H9 (cell line): ENCODE measurements at regions not wholly inside any gene's neighbourhood (a gene's known extent, or its start where the extent isn't known, plus 50 kb on each side); places are given as distances from the start of the nearest gene placed in this dataset.

Source experiments
- DNase-seq: peaks from one replicate; pipeline ENCODE4 v3.0.0-alpha.2; 2017
- H2AFZ ChIP-seq: one replicate; pipeline ENCODE4 v1.6.1; 2013; ENCODE audit warnings: mild to moderate bottlenecking, low read length, control low read depth, moderate library complexity
- H2AK5ac ChIP-seq: 2 replicates; pipeline ENCODE4 v1.6.1; 2013; ENCODE audit warnings: low read length, control low read depth, mixed read lengths; ENCODE audit not compliant: insufficient read length
- H2BK120ac ChIP-seq: one replicate; pipeline ENCODE4 v1.6.1; 2013; ENCODE audit warnings: low read depth, mild to moderate bottlenecking, low read length, control low read depth, inconsistent platforms; ENCODE audit not compliant: poor library complexity, severe bottlenecking
- H2BK12ac ChIP-seq: 2 replicates; pipeline ENCODE4 v1.6.1; 2013; ENCODE audit warnings: low read length, control low read depth, mixed read lengths, low read depth; ENCODE audit not compliant: insufficient read length
- H2BK15ac ChIP-seq: 2 replicates; pipeline ENCODE4 v1.6.1; 2013; ENCODE audit warnings: low read depth, low read length, control low read depth
- H2BK20ac ChIP-seq: one replicate; pipeline ENCODE4 v1.6.1; 2013; ENCODE audit warnings: low read depth, mild to moderate bottlenecking, low read length, control low read depth, inconsistent platforms; ENCODE audit not compliant: poor library complexity, severe bottlenecking
- H2BK5ac ChIP-seq: 2 replicates; pipeline ENCODE4 v1.6.1; 2013; ENCODE audit warnings: low read length, control low read depth, mixed read lengths; ENCODE audit not compliant: insufficient read length
- H3K14ac ChIP-seq: 2 replicates; pipeline ENCODE4 v1.6.1; 2013; ENCODE audit warnings: low read length, control low read depth; ENCODE audit not compliant: insufficient read depth
- H3K18ac ChIP-seq: 2 replicates; pipeline ENCODE4 v1.6.1; 2013; ENCODE audit warnings: low read depth, mild to moderate bottlenecking, mixed read lengths, low read length, control low read depth; ENCODE audit not compliant: insufficient read length
- H3K23ac ChIP-seq: 2 replicates; pipeline ENCODE4 v1.6.1; 2013; ENCODE audit warnings: low read length, control low read depth, mixed read lengths, low read depth; ENCODE audit not compliant: insufficient read length
- H3K23me2 ChIP-seq: 2 replicates; pipeline ENCODE4 v1.6.1; 2013; ENCODE audit warnings: low read depth, mild to moderate bottlenecking, mixed read lengths, low read length, control low read depth; ENCODE audit not compliant: insufficient read length, poor library complexity, severe bottlenecking
- H3K27ac ChIP-seq: 2 replicates; pipeline ENCODE4 v1.5.1; 2013; ENCODE audit warnings: low read length, control low read depth, mixed read lengths, low read depth; ENCODE audit not compliant: insufficient read length
- H3K27me3 ChIP-seq: 2 replicates; pipeline ENCODE4 v1.6.1; 2013; ENCODE audit warnings: low read length, control low read depth, inconsistent platforms; ENCODE audit not compliant: insufficient read depth
- H3K4ac ChIP-seq: 2 replicates; pipeline ENCODE4 v1.6.1; 2013; ENCODE audit warnings: low read depth, mild to moderate bottlenecking, control low read depth, inconsistent platforms, low read length, moderate library complexity
- H3K4me1 ChIP-seq: 2 replicates; pipeline ENCODE4 v1.6.1; 2013; ENCODE audit warnings: low read length, control low read depth, inconsistent platforms; ENCODE audit not compliant: insufficient read depth
- H3K4me2 ChIP-seq: 2 replicates; pipeline ENCODE4 v1.6.1; 2013; ENCODE audit warnings: low read length, control low read depth, mixed read lengths; ENCODE audit not compliant: insufficient read length, insufficient read depth
- H3K56ac ChIP-seq: 2 replicates; pipeline ENCODE4 v1.6.1; 2013; ENCODE audit warnings: low read depth, mild to moderate bottlenecking, mixed read lengths, low read length, control low read depth; ENCODE audit not compliant: insufficient read length
- H3K79me1 ChIP-seq: 2 replicates; pipeline ENCODE4 v1.6.1; 2013; ENCODE audit warnings: low read depth, mild to moderate bottlenecking, moderate library complexity, low read length, control low read depth, inconsistent platforms; ENCODE audit not compliant: insufficient read depth, poor library complexity, severe bottlenecking
- H3K79me2 ChIP-seq: 2 replicates; pipeline ENCODE4 v1.6.1; 2013; ENCODE audit warnings: low read length, control low read depth, inconsistent platforms; ENCODE audit not compliant: insufficient read depth
- H3K9ac ChIP-seq: 2 replicates; pipeline ENCODE4 v1.6.1; 2013; ENCODE audit warnings: low read length, control low read depth, mixed read lengths; ENCODE audit not compliant: insufficient read length; ENCODE audit errors: extremely low read depth
- H3K9me3 ChIP-seq: one replicate; pipeline ENCODE4 v1.6.1; 2013; ENCODE audit warnings: low read depth, low read length, inconsistent platforms; ENCODE audit not compliant: control insufficient read depth
- H3T11ph ChIP-seq: one replicate; pipeline ENCODE4 v1.6.1; 2013; ENCODE audit warnings: mild to moderate bottlenecking, low read length, control low read depth, inconsistent platforms
- H4K20me1 ChIP-seq: one replicate; pipeline ENCODE4 v1.6.1; 2013; ENCODE audit not compliant: control insufficient read depth, insufficient read length, insufficient read depth
- H4K5ac ChIP-seq: 2 replicates; pipeline ENCODE4 v1.6.1; 2013; ENCODE audit warnings: low read depth, mild to moderate bottlenecking, mixed read lengths, low read length, control low read depth; ENCODE audit not compliant: insufficient read length
- H4K8ac ChIP-seq: replicated peaks from 2 replicates; pipeline ENCODE4 v1.6.1; 2013; ENCODE audit warnings: low read length, control low read depth, mixed read lengths, low read depth; ENCODE audit not compliant: insufficient read length
- H4K91ac ChIP-seq: 2 replicates; pipeline ENCODE4 v1.6.1; 2013; ENCODE audit warnings: low read depth, mild to moderate bottlenecking, moderate library complexity, mixed read lengths, low read length, control low read depth; ENCODE audit not compliant: insufficient read length
- H3K27ac Mint-ChIP-seq, 3 experiments: 2 replicates in 2 of 3; 3 replicates in 1 of 3; pipeline ENCODE4 v1.8.0; 2020 to 2021; ENCODE audit warnings: mixed read lengths in 3 of 3, mild to moderate bottlenecking in 1 of 3, moderate library complexity in 1 of 3
- H3K27me3 Mint-ChIP-seq: 2 replicates; pipeline ENCODE4 v1.8.0; 2021; ENCODE audit warnings: low read depth, mild to moderate bottlenecking, moderate library complexity, mixed read lengths
- H3K36me3 Mint-ChIP-seq, 3 experiments: 2 replicates in 2 of 3; 3 replicates in 1 of 3; pipeline ENCODE4 v1.8.0; 2020 to 2021; ENCODE audit warnings: low read depth in 3 of 3, mixed read lengths in 3 of 3; ENCODE audit not compliant: insufficient read depth in 1 of 3
- H3K4me1 Mint-ChIP-seq, 2 experiments: 2 replicates each; pipeline ENCODE4 v1.8.0; 2020; ENCODE audit warnings: mixed read lengths in 2 of 2
- H3K4me3 Mint-ChIP-seq, 2 experiments: 2 replicates in 1 of 2; 3 replicates in 1 of 2; pipeline ENCODE4 v1.8.0; 2020 to 2021; ENCODE audit warnings: mild to moderate bottlenecking in 2 of 2, mixed read lengths in 2 of 2, moderate library complexity in 1 of 2
- H3K9me3 Mint-ChIP-seq, 2 experiments: 2 replicates in 1 of 2; 3 replicates in 1 of 2; pipeline ENCODE4 v1.8.0; 2020; ENCODE audit warnings: mild to moderate bottlenecking in 2 of 2, mixed read lengths in 2 of 2, moderate library complexity in 1 of 2
- CTCF ChIP-seq: fragments of 200-600 bp; sonication (generic); conservative IDR thresholded peaks from 3 replicates; pipeline ENCODE4 v1.8.0; 2021; ENCODE audit warnings: antibody characterized with exemption, mild to moderate bottlenecking
- WGBS: extraction: QIAGEN DNeasy Blood & Tissue Kit; methylation state at CpG from one replicate; pipeline ENCODE4 v1.1.7; 2013; ENCODE audit warnings: missing lambda C conversion rate, low lambda C conversion rate, mixed read lengths; ENCODE audit not compliant: insufficient read length; ENCODE audit errors: extremely low coverage; 5-methylcytosine and 5-hydroxymethylcytosine counted together

GRCh38 chr9:15080401-15080800, 170.2 kb upstream of the FREM1 start:
- WGBS: no CpG with 5 or more reads among the region's 3 CpGs
- H3T11ph ChIP-seq: no peak overlapping the region
- no peaks in the 10 kb centered on the region for H3K4me1 ChIP-seq
- no peak overlapping the region for H3K23ac ChIP-seq
- no peaks in the 10 kb centered on the region for H3K9me3 ChIP-seq
- H3K9ac ChIP-seq: no peak overlapping the region
- no peak for TF ChIP-seq CTCF
- H4K20me1 ChIP-seq: no peaks in the 10 kb centered on the region
- H3K9me3 Mint-ChIP-seq: no peaks in the 10 kb centered on the region; a peak in 1 of 5 replicates
- H3K18ac ChIP-seq: no peak overlapping the region
- H3K27me3 ChIP-seq: no peaks in the 10 kb centered on the region
- H3K27me3 Mint-ChIP-seq: no peaks in the 10 kb centered on the region; the same call in 1 of the 2 replicates
- no peaks in the 10 kb centered on the region for H3K36me3 Mint-ChIP-seq
- H3K4me1 Mint-ChIP-seq: peaks cover 0 to 4% of the 10 kb centered on the region in 2 experiments; a peak in 2 of 4 replicates
- no peak overlapping the region for H3K14ac ChIP-seq
- no peak overlapping the region for H2AK5ac ChIP-seq
- H3K79me2 ChIP-seq: no peaks in the 10 kb centered on the region
- no peak overlapping the region for H4K5ac ChIP-seq
- no peak overlapping the region for H2BK5ac ChIP-seq
- H3K4ac ChIP-seq: no peak overlapping the region
- H2BK12ac ChIP-seq: no peak overlapping the region
- H4K91ac ChIP-seq: no peak overlapping the region
- H2BK120ac ChIP-seq: no peak overlapping the region
- no peaks in the 10 kb centered on the region for H3K79me1 ChIP-seq
- no peak overlapping the region for H3K4me3 Mint-ChIP-seq
- no peak overlapping the region for H3K27ac ChIP-seq
- H3K56ac ChIP-seq: no peak overlapping the region
- no peak overlapping the region for H2BK15ac ChIP-seq
- H3K4me2 ChIP-seq: no peak overlapping the region
- H4K8ac ChIP-seq: no peak overlapping the region
- no peak overlapping the region for H2BK20ac ChIP-seq
- H3K23me2 ChIP-seq: no peaks in the 10 kb centered on the region
- DNase-seq: no peak
- H3K27ac Mint-ChIP-seq: peak overlapping the region in 1 of 3 experiments; percentile 34; a peak in 1 of 7 replicates
- H2AFZ ChIP-seq: no peak overlapping the region
